ENCODE measurements at regions not wholly inside any gene's neighbourhood (a gene's known extent, or its start where the extent isn't known, plus 50 kb on each side); places are given as distances from the start of the nearest gene placed in this dataset.

- TF ChIP-seq, protein P1, sequence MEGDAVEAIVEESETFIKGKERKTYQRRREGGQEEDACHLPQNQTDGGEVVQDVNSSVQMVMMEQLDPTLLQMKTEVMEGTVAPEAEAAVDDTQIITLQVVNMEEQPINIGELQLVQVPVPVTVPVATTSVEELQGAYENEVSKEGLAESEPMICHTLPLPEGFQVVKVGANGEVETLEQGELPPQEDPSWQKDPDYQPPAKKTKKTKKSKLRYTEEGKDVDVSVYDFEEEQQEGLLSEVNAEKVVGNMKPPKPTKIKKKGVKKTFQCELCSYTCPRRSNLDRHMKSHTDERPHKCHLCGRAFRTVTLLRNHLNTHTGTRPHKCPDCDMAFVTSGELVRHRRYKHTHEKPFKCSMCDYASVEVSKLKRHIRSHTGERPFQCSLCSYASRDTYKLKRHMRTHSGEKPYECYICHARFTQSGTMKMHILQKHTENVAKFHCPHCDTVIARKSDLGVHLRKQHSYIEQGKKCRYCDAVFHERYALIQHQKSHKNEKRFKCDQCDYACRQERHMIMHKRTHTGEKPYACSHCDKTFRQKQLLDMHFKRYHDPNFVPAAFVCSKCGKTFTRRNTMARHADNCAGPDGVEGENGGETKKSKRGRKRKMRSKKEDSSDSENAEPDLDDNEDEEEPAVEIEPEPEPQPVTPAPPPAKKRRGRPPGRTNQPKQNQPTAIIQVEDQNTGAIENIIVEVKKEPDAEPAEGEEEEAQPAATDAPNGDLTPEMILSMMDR (IDR thresholded peaks at IDR 0.05; ENCODE audit: poor library complexity): no peak
- TF ChIP-seq EZH2 (IDR thresholded peaks at IDR 0.05; ENCODE audit: borderline replicate concordance): no peak
- TF ChIP-seq EZH2phosphoT487 (IDR thresholded peaks at IDR 0.05; ENCODE audit: low read depth, severe bottlenecking, unreplicated experiment): no peak
Observed at GRCh38 chr12:91628656-91629055, 446.0 kb upstream of the DCN start.

Data from hepatocyte (in vitro differentiated cells).